OCI-LY1 (cell line): ENCODE measurements at regions not wholly inside any gene's neighbourhood (a gene's known extent, or its start where the extent isn't known, plus 50 kb on each side); places are given as distances from the start of the nearest gene placed in this dataset.

Source experiments
- EZH2 ChIP-seq: fragments of 200-600 bp; sonication (generic), shearing (Covaris generic); IDR thresholded peaks from 2 replicates; pipeline ENCODE4 v1.8.0; 2017; ENCODE audit warnings: borderline replicate concordance, mixed run types, mild to moderate bottlenecking, antibody characterized with exemption, low read length, moderate library complexity, mixed read lengths
- TF ChIP-seq, protein P1 (sequence below): fragments of 200-600 bp; sonication (generic), shearing (Covaris generic); IDR thresholded peaks from 2 replicates; pipeline ENCODE4 v1.5.1; 2017; ENCODE audit warnings: mild to moderate bottlenecking, antibody characterized with exemption, low read length, moderate library complexity, mixed read lengths

DNA sequence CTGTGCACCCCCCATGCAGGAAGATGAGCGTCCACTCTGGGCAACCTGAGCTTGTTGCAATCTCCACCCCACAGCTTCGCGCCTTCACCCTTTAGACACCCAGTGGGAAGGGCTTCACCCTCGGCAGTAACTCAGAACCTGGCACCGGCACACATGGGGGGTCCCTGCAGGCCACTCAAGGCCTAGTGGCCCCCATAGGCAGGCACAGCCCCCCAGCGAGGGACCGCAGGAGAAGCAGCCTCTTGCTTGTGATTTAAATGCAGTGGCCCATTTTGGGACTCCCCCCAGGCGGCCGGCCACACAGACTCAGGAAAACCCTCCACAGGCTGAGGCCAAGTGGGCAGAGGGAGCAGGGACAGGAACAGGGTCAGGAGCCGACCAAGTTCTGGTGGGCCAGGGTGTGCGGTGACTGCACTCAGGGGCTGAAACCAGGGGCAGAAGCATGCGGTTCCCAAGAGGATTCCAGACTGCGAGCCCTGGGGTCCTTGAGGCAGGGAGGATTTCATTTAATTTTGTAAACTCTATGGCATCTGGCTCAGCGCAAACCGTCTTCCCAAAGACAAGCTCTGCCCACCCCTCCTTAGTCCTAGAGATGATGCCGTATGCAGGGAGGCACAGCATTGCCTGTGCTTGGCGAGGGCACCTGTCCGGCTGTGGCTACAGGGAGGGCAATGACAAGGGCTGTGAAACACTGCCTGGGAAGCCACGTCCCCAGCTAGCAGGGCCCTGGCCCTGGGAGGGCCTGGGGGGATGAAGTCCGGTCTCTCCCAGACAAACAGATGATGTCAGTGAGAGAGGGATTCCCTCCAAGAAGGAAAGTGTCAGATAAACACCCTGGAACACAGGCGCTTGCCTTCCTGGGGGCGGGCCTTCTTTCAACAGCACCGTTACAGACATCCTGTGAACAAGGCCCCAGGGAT lies 52.9 kb upstream of the GPR31 start:
- TF ChIP-seq, protein P1, sequence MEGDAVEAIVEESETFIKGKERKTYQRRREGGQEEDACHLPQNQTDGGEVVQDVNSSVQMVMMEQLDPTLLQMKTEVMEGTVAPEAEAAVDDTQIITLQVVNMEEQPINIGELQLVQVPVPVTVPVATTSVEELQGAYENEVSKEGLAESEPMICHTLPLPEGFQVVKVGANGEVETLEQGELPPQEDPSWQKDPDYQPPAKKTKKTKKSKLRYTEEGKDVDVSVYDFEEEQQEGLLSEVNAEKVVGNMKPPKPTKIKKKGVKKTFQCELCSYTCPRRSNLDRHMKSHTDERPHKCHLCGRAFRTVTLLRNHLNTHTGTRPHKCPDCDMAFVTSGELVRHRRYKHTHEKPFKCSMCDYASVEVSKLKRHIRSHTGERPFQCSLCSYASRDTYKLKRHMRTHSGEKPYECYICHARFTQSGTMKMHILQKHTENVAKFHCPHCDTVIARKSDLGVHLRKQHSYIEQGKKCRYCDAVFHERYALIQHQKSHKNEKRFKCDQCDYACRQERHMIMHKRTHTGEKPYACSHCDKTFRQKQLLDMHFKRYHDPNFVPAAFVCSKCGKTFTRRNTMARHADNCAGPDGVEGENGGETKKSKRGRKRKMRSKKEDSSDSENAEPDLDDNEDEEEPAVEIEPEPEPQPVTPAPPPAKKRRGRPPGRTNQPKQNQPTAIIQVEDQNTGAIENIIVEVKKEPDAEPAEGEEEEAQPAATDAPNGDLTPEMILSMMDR = no peak
- TF ChIP-seq EZH2 = no peak
